Coronary artery (tissue), 2 donors: ENCODE measurements at regions not wholly inside any gene's neighbourhood (a gene's known extent, or its start where the extent isn't known, plus 50 kb on each side); places are given as distances from the start of the nearest gene placed in this dataset.
A peak's percentile ranks its signal among the peaks of the same experiment; 100 is the strongest.
"Not testable (repeated sequence)": the region's sequence is repeated elsewhere in the genome, so short reads cannot be mapped to it uniquely, and the experiment has no call there.

ENCODE experiments used
- DNase-seq: peaks from one replicate; pipeline ENCODE4 v3.0.0-alpha.2; 2017; ENCODE audit warnings: low spot score
- H3K27ac ChIP-seq, 2 donors: fragments of 200-600 bp; sonication (generic); one replicate each; pipeline ENCODE4 v1.5.1; 2016 to 2019
- H3K4me3 ChIP-seq: fragments of 200-600 bp; sonication (generic); 2 replicates; pipeline ENCODE4 v1.5.1; 2016; ENCODE audit warnings: mild to moderate bottlenecking, moderate library complexity
- TF ChIP-seq, protein P1 (sequence below): fragments of 200-600 bp; sonication (generic); IDR thresholded peaks from one replicate; pipeline ENCODE4 v1.5.1; 2019; ENCODE audit warnings: antibody characterized with exemption

DNA sequence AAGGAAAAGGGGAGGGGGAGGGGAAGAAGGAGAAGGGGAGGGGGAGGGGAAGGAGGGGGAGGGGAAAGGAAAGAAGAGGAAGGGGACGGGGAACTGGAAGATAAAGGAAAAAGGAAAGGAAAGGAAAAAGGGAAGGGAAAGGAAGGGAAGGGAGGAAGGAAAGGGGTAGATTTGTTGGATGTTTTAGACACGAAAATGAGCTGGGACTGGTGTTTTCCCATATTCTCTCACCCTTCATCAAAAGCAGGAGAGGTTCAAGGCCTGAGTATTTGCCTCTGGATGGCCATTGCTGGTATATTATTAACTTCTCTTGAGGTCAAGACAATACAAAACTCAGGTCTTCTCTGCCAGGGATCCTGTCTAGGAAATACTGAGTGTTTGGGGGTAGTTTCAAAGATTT is 652.7 kb downstream of the ANKRD7 start:
- no peak for DNase-seq
- TF ChIP-seq, protein P1, sequence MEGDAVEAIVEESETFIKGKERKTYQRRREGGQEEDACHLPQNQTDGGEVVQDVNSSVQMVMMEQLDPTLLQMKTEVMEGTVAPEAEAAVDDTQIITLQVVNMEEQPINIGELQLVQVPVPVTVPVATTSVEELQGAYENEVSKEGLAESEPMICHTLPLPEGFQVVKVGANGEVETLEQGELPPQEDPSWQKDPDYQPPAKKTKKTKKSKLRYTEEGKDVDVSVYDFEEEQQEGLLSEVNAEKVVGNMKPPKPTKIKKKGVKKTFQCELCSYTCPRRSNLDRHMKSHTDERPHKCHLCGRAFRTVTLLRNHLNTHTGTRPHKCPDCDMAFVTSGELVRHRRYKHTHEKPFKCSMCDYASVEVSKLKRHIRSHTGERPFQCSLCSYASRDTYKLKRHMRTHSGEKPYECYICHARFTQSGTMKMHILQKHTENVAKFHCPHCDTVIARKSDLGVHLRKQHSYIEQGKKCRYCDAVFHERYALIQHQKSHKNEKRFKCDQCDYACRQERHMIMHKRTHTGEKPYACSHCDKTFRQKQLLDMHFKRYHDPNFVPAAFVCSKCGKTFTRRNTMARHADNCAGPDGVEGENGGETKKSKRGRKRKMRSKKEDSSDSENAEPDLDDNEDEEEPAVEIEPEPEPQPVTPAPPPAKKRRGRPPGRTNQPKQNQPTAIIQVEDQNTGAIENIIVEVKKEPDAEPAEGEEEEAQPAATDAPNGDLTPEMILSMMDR = no peak
- H3K4me3 ChIP-seq = no peak overlapping the region
- H3K27ac ChIP-seq = no peak overlapping the region

GRCh38 chr7:118878336-118878735 is 653.8 kb downstream of the ANKRD7 start:
- H3K4me3 ChIP-seq = no peak overlapping the region
- TF ChIP-seq, protein P1 = no peak
- DNase-seq = no peak

GRCh38 chr7:118898284-118898683 is 673.8 kb downstream of the ANKRD7 start:
- Histone ChIP-seq H3K4me3 (no peak overlapping the region), H3K27ac (no peak overlapping the region)
- no peak for DNase-seq
- TF ChIP-seq, protein P1 = no peak

More at GRCh38 chr7:118878336-118878735, 653.8 kb downstream of the ANKRD7 start:
- H3K27ac ChIP-seq = no peak overlapping the region

- no peak overlapping the region for H3K27ac ChIP-seq
- TF ChIP-seq, protein P1 = no peak
- H3K4me3 ChIP-seq = no peak overlapping the region
- no peak for DNase-seq
Measured at GRCh38 chr7:118902600-118902999, 678.1 kb downstream of the ANKRD7 start.

DNA sequence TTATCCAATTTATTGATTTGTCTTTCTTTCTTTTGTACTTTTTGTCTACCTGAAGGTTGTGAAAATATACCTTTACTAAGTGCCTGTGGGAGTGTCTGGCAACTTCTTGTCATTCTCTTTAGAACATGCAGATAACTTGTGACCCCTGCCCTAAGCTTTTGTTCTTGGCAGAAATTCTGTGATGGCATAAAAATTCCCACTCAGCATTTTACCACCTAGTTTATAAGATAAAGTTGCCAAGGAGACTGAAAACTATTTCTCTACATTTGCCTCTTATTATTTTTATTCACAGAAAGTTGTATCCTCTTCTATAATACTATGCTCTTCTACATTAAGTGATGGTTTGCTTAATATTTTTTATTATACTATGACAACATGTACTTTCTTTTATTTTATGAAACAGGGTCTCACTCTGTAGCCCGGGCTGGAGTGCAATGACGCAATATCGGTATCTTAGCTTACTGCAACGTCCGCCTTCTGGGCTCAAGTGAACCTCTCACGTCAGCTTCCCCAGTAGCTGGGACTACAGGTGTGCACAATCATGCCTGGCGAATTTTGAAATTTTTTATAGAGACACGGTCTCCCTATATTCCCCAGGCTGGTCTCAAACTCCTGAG is 683.5 kb downstream of the ANKRD7 start:
- Histone ChIP-seq H3K4me3 (no peak overlapping the region), H3K27ac (no peak overlapping the region)
- TF ChIP-seq, protein P1 = no peak
- DNase-seq = no peak

DNA sequence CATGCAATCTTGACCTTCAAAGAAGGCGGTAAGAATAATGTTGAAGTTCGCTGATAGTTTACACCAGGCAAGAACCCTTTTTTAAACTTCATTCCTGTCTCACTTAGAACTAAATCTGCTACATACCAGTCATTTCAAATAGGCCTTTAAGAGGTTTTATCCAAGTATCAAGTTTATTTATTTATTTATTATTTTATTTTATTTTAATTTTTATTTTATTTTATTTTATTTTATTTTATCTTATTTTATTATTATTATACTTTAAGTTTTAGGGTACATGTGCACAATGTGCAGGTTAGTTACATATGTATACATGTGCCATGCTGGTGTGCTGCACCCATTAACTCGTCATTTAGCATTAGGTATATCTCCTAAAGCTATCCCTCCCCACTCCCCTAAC is 691.6 kb downstream of the ANKRD7 start:
- not testable (repeated sequence) for H3K27ac ChIP-seq, H3K4me3 ChIP-seq, DNase-seq

- no peak overlapping the region for H3K27ac ChIP-seq
- TF ChIP-seq, protein P1 = peak; percentile 42
- DNase-seq = no peak
- H3K4me3 ChIP-seq = no peak overlapping the region
Measured at GRCh38 chr7:118918556-118918955, 694.1 kb downstream of the ANKRD7 start.
